Tibial artery (tissue), 4 donors: ENCODE measurements at regions not wholly inside any gene's neighbourhood (a gene's known extent, or its start where the extent isn't known, plus 50 kb on each side); places are given as distances from the start of the nearest gene placed in this dataset.
"Not testable (repeated sequence)": the region's sequence is repeated elsewhere in the genome, so short reads cannot be mapped to it uniquely, and the experiment has no call there.

Source experiments
- DNase-seq, 2 donors: peaks; one replicate each; pipeline ENCODE4 v3.0.0-alpha.2; 2019
- H3K27ac ChIP-seq, 2 donors: fragments of 200-600 bp; sonication (generic) in 1 of 2; 1 replicate in 1 of 2; 2 replicates in 1 of 2; pipeline ENCODE4 v1.5.1; 2018 to 2019; ENCODE audit warnings: mild to moderate bottlenecking in 1 of 2
- H3K27me3 ChIP-seq, 2 donors: fragments of 200-600 bp; sonication (generic) in 1 of 2; one replicate each; pipeline versions ENCODE4 v1.5.1 to v1.6.0; 2016 to 2019
- H3K36me3 ChIP-seq, 3 donors: fragments of 200-600 bp; sonication (generic) in 2 of 3; one replicate each; pipeline ENCODE4 v1.5.1; 2016 to 2019; ENCODE audit warnings: mild to moderate bottlenecking in 2 of 3
- H3K4me1 ChIP-seq, 4 donors: fragments of 200-600 bp; sonication (generic) in 2 of 4; 1 replicate in 3 of 4; 2 replicates in 1 of 4; pipeline ENCODE4 v1.5.1; 2016 to 2019
- H3K4me3 ChIP-seq, 2 donors: fragments of 200-600 bp; sonication (generic) in 1 of 2; 1 replicate in 1 of 2; 2 replicates in 1 of 2; pipeline ENCODE4 v1.5.1; 2018 to 2019; ENCODE audit warnings: mild to moderate bottlenecking in 2 of 2
- H3K9me3 ChIP-seq, 3 donors: fragments of 200-600 bp; sonication (generic) in 1 of 3; one replicate each; pipeline ENCODE4 v1.5.1; 2016 to 2019
- CTCF ChIP-seq, 2 experiments: fragments of 200-600 bp in 1 of 2; fragments of 450-650 bp in 1 of 2; IDR thresholded peaks; one replicate each; pipeline ENCODE4 v1.5.1; 2017 to 2019; ENCODE audit warnings: antibody characterized with exemption in 2 of 2, mild to moderate bottlenecking in 1 of 2, moderate library complexity in 1 of 2
- intact Hi-C: fragments of 100-400 bp; cut with DNase I; formaldehyde crosslinking; loops from one replicate; pipeline ENCODE4 v1.15.0; 2023; ENCODE audit warnings: low total_unique reads

GRCh38 chr3:24687671-24688070, 193.0 kb upstream of the THRB start:
- H3K9me3 ChIP-seq: no peaks in the 10 kb centered on the region
- H3K27me3 ChIP-seq: no peaks in the 10 kb centered on the region
- no peak overlapping the region for H3K4me3 ChIP-seq
- H3K4me1 ChIP-seq: peaks cover 0 to 14% (median 3%) of the 10 kb centered on the region in 4 donors
- no peaks in the 10 kb centered on the region for H3K36me3 ChIP-seq
- TF ChIP-seq CTCF (IDR thresholded peaks at IDR 0.05): no peak
- intact Hi-C loops: loop anchor here (5.0 to 10.0 kb wide), 2 partner anchors 803 to 1775 kb away; no protein-coding TSS in a partner anchor
- no peak overlapping the region for H3K27ac ChIP-seq
- no peak for DNase-seq

GRCh38 chr3:24688446-24689148, 193.9 kb upstream of the THRB start:
- Histone ChIP-seq H3K9me3 (no peaks in the 10 kb centered on the region), H3K27me3 (no peaks in the 10 kb centered on the region), H3K4me3 (no peak overlapping the region), H3K4me1 (peaks cover 0 to 14% (median 2%) of the 10 kb centered on the region in 4 donors), H3K27ac (no peak overlapping the region), H3K36me3 (no peaks in the 10 kb centered on the region)
- intact Hi-C loops: loop anchor here (5.0 to 10.0 kb wide), 2 partner anchors 804 to 1776 kb away; no protein-coding TSS in a partner anchor
- DNase-seq: no peak
- TF ChIP-seq CTCF (IDR thresholded peaks at IDR 0.05): no peak

GRCh38 chr3:24689353-24689752, 194.7 kb upstream of the THRB start:
- no peak for TF ChIP-seq CTCF (IDR thresholded peaks at IDR 0.05)

GRCh38 chr3:24690777-24691176, 196.1 kb upstream of the THRB start:
- intact Hi-C loops: no loop called here
- H3K9me3 ChIP-seq: no peaks in the 10 kb centered on the region
- H3K4me3 ChIP-seq: no peak overlapping the region
- H3K27ac ChIP-seq: no peak overlapping the region
- H3K36me3 ChIP-seq: no peaks in the 10 kb centered on the region
- peaks cover 0 to 14% (median 2%) of the 10 kb centered on the region in 4 donors for H3K4me1 ChIP-seq
- no peaks in the 10 kb centered on the region for H3K27me3 ChIP-seq
- no peak for DNase-seq
- TF ChIP-seq CTCF (IDR thresholded peaks at IDR 0.05): no peak

More at GRCh38 chr3:24689353-24689752, 194.7 kb upstream of the THRB start:
- no peaks in the 10 kb centered on the region for H3K27me3 ChIP-seq
- no peaks in the 10 kb centered on the region for H3K9me3 ChIP-seq
- no peak for DNase-seq
- intact Hi-C loops: loop anchor here (5.0 to 10.0 kb wide), 2 partner anchors 805 to 1777 kb away; no protein-coding TSS in a partner anchor
- no peak overlapping the region for H3K27ac ChIP-seq
- H3K4me3 ChIP-seq: no peak overlapping the region
- H3K4me1 ChIP-seq: peaks cover 0 to 14% (median 2%) of the 10 kb centered on the region in 4 donors
- H3K36me3 ChIP-seq: no peaks in the 10 kb centered on the region

GRCh38 chr3:24699078-24699477, 204.4 kb upstream of the THRB start:
- H3K27me3 ChIP-seq, H3K4me3 ChIP-seq, DNase-seq, H3K4me1 ChIP-seq, H3K27ac ChIP-seq, H3K9me3 ChIP-seq, intact Hi-C loops, H3K36me3 ChIP-seq: not testable (repeated sequence)

- Histone ChIP-seq H3K27ac (peak overlapping the region in 1 of 2 donors; percentile 12), H3K4me1 (peaks cover 0 to 3% (median 0%) of the 10 kb centered on the region in 4 donors), H3K36me3 (no peaks in the 10 kb centered on the region), H3K9me3 (no peaks in the 10 kb centered on the region), H3K4me3 (no peak overlapping the region), H3K27me3 (no peaks in the 10 kb centered on the region)
- intact Hi-C loops: no loop called here
- TF ChIP-seq CTCF (IDR thresholded peaks at IDR 0.05): no peak
- no peak for DNase-seq
Measured at GRCh38 chr3:24704496-24704895, 209.8 kb upstream of the THRB start.
